AG09309 (cell line): ENCODE measurements at regions not wholly inside any gene's neighbourhood (a gene's known extent, or its start where the extent isn't known, plus 50 kb on each side); places are given as distances from the start of the nearest gene placed in this dataset.

Source experiments
- DNase-seq: peaks from one replicate; pipeline ENCODE4 v3.0.0-alpha.2; 2010; ENCODE audit warnings: low read depth
- H3K4me3 ChIP-seq: 2 replicates; pipeline ENCODE4 v1.5.1; 2011; ENCODE audit warnings: mild to moderate bottlenecking, low read depth, low read length, moderate library complexity; ENCODE audit not compliant: control insufficient read depth
- TF ChIP-seq, protein P1 (sequence below): IDR thresholded peaks from 2 replicates; pipeline ENCODE4 v1.5.1; 2011; ENCODE audit warnings: mild to moderate bottlenecking, low read depth, low read length, inconsistent platforms; ENCODE audit not compliant: insufficient read depth, control insufficient read depth; ENCODE audit errors: missing control alignments

- no peak for DNase-seq
- H3K4me3 ChIP-seq, result no peak overlapping the region
- TF ChIP-seq, protein P1, sequence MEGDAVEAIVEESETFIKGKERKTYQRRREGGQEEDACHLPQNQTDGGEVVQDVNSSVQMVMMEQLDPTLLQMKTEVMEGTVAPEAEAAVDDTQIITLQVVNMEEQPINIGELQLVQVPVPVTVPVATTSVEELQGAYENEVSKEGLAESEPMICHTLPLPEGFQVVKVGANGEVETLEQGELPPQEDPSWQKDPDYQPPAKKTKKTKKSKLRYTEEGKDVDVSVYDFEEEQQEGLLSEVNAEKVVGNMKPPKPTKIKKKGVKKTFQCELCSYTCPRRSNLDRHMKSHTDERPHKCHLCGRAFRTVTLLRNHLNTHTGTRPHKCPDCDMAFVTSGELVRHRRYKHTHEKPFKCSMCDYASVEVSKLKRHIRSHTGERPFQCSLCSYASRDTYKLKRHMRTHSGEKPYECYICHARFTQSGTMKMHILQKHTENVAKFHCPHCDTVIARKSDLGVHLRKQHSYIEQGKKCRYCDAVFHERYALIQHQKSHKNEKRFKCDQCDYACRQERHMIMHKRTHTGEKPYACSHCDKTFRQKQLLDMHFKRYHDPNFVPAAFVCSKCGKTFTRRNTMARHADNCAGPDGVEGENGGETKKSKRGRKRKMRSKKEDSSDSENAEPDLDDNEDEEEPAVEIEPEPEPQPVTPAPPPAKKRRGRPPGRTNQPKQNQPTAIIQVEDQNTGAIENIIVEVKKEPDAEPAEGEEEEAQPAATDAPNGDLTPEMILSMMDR, result no peak
Measured at GRCh38 chr3:20322085-20322484, 136.1 kb upstream of the SGO1 start.

GRCh38 chr3:20321391-20322047, 135.5 kb upstream of the SGO1 start:
- no peak overlapping the region for H3K4me3 ChIP-seq
- no peak for DNase-seq
- TF ChIP-seq, protein P1, result no peak

- no peak for DNase-seq
- TF ChIP-seq, protein P1, result no peak
- H3K4me3 ChIP-seq, result no peak overlapping the region
Measured at GRCh38 chr3:20320489-20320888, 134.5 kb upstream of the SGO1 start.

DNA sequence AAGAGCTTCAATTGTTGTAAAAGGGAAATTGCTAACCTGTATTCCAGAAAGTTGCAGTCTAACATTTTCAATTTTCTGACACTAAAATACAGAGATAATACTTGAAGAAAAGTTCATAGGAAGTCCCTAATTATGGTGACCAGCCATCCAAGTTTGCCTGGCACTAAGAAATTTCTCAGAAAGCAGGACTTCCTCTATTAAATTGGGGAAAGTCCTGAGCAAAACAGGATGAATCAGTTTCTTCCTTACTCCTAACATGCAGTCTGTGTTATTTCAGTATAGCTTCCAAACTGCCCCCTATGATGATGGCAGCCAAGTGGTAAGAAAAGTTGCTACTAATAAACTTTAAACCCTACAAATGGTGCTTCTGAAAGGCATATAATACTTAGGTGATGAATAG, 133.5 kb upstream of the SGO1 start:
- no peak overlapping the region for H3K4me3 ChIP-seq
- TF ChIP-seq, protein P1, result no peak
- no peak for DNase-seq

- no peak for DNase-seq
- TF ChIP-seq, protein P1, result no peak
- H3K4me3 ChIP-seq, result no peak overlapping the region
Measured at GRCh38 chr3:20317616-20318015, 131.6 kb upstream of the SGO1 start.

DNA sequence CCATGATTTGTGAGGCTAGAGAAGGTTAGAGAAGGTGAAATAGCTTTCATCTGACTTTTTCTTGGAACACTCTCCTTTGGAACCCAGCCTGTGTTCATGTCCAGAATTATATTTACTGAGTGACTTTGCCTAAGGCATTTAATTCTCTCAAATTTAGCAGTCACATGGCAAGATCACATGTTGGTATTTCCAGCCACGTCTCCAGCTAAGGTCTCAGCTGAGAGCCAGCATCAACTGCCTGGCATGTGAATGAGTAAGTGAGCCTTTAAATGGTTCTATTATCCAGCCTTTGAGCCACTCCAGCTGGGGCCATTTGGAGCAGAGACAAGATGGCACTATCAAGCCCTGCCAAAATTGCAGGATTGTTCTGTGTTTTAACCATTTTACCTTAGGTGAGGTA, 130.2 kb upstream of the SGO1 start:
- no peak overlapping the region for H3K4me3 ChIP-seq
- DNase-seq, result no peak
- TF ChIP-seq, protein P1, result no peak
